ENCODE measurements at regions not wholly inside any gene's neighbourhood (a gene's known extent, or its start where the extent isn't known, plus 50 kb on each side); places are given as distances from the start of the nearest gene placed in this dataset.

DNA sequence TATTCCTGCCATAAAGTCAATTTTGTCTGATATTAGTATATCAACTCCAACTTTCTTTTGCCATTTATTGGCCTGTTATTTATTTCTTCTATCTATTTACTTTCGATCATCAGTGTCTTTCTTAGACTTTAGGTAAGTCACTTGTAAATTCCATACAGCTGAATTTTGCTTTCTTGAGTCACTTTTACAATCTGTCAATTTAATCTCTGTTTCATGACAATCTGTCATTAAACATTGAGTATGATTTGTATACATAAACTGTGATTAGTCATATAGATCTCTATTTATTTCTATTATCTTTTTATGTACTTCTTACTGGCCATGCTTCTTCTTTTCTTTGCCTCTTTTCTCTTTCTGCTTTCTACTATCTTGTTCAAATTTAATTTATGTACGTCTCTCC lies 160.1 kb downstream of the TMA16 start:
- H3K4me1 Mint-ChIP-seq = peaks cover 4% of the 10 kb centered on the region
- no peak overlapping the region for H3K27ac Mint-ChIP-seq
- ChIA-PET CTCF (no interaction called here), POLR2A (no interaction called here)
- no peak for TF ChIP-seq TP53 (CRISPR knock-in tag; IDR thresholded peaks at IDR 0.05)
- TF ChIP-seq SOX15 (CRISPR knock-in tag; IDR thresholded peaks at IDR 0.05) = no peak
- TF ChIP-seq ZNF121 (CRISPR knock-in tag; IDR thresholded peaks at IDR 0.05) = no peak
- TF ChIP-seq, protein P1, sequence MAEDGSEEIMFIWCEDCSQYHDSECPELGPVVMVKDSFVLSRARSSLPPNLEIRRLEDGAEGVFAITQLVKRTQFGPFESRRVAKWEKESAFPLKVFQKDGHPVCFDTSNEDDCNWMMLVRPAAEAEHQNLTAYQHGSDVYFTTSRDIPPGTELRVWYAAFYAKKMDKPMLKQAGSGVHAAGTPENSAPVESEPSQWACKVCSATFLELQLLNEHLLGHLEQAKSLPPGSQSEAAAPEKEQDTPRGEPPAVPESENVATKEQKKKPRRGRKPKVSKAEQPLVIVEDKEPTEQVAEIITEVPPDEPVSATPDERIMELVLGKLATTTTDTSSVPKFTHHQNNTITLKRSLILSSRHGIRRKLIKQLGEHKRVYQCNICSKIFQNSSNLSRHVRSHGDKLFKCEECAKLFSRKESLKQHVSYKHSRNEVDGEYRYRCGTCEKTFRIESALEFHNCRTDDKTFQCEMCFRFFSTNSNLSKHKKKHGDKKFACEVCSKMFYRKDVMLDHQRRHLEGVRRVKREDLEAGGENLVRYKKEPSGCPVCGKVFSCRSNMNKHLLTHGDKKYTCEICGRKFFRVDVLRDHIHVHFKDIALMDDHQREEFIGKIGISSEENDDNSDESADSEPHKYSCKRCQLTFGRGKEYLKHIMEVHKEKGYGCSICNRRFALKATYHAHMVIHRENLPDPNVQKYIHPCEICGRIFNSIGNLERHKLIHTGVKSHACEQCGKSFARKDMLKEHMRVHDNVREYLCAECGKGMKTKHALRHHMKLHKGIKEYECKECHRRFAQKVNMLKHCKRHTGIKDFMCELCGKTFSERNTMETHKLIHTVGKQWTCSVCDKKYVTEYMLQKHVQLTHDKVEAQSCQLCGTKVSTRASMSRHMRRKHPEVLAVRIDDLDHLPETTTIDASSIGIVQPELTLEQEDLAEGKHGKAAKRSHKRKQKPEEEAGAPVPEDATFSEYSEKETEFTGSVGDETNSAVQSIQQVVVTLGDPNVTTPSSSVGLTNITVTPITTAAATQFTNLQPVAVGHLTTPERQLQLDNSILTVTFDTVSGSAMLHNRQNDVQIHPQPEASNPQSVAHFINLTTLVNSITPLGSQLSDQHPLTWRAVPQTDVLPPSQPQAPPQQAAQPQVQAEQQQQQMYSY (CRISPR knock-in tag; IDR thresholded peaks at IDR 0.05) = no peak
- no peak for TF ChIP-seq JAZF1 (CRISPR knock-in tag; IDR thresholded peaks at IDR 0.05)
- no peak for TF ChIP-seq CBFB (CRISPR knock-in tag; IDR thresholded peaks at IDR 0.05; ENCODE audit: low read depth)
- no peak for TF ChIP-seq ESRRA (CRISPR knock-in tag; IDR thresholded peaks at IDR 0.05; ENCODE audit: borderline replicate concordance)
- no peak for TF ChIP-seq NFE2L1 (CRISPR knock-in tag; IDR thresholded peaks at IDR 0.05)
- TF ChIP-seq, protein P2, sequence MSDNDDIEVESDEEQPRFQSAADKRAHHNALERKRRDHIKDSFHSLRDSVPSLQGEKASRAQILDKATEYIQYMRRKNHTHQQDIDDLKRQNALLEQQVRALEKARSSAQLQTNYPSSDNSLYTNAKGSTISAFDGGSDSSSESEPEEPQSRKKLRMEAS (CRISPR knock-in tag; IDR thresholded peaks at IDR 0.05) = no peak
- TF ChIP-seq, protein P3, sequence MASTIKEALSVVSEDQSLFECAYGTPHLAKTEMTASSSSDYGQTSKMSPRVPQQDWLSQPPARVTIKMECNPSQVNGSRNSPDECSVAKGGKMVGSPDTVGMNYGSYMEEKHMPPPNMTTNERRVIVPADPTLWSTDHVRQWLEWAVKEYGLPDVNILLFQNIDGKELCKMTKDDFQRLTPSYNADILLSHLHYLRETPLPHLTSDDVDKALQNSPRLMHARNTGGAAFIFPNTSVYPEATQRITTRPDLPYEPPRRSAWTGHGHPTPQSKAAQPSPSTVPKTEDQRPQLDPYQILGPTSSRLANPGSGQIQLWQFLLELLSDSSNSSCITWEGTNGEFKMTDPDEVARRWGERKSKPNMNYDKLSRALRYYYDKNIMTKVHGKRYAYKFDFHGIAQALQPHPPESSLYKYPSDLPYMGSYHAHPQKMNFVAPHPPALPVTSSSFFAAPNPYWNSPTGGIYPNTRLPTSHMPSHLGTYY (CRISPR knock-in tag; IDR thresholded peaks at IDR 0.05) = no peak
- TF ChIP-seq, protein P4, sequence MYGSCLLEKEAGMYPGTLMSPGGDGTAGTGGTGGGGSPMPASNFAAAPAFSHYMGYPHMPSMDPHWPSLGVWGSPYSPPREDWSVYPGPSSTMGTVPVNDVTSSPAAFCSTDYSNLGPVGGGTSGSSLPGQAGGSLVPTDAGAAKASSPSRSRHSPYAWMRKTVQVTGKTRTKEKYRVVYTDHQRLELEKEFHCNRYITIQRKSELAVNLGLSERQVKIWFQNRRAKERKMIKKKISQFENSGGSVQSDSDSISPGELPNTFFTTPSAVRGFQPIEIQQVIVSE (CRISPR knock-in tag; IDR thresholded peaks at IDR 0.05; ENCODE audit: borderline replicate concordance) = no peak
- TF ChIP-seq, protein P5, sequence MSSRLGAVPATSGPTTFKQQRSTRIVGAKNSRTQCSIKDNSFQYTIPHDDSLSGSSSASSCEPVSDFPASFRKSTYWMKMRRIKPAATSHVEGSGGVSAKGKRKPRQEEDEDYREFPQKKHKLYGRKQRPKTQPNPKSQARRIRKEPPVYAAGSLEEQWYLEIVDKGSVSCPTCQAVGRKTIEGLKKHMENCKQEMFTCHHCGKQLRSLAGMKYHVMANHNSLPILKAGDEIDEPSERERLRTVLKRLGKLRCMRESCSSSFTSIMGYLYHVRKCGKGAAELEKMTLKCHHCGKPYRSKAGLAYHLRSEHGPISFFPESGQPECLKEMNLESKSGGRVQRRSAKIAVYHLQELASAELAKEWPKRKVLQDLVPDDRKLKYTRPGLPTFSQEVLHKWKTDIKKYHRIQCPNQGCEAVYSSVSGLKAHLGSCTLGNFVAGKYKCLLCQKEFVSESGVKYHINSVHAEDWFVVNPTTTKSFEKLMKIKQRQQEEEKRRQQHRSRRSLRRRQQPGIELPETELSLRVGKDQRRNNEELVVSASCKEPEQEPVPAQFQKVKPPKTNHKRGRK (CRISPR knock-in tag; IDR thresholded peaks at IDR 0.05; ENCODE audit: borderline replicate concordance) = no peak
- TF ChIP-seq ELF4 (CRISPR knock-in tag; IDR thresholded peaks at IDR 0.05; ENCODE audit: low read depth) = no peak
- no peak for TF ChIP-seq GABPB1 (CRISPR knock-in tag; IDR thresholded peaks at IDR 0.05)
- TF ChIP-seq SP1 (CRISPR knock-in tag; conservative IDR thresholded peaks at IDR 0.05) = no peak
- peaks cover 32% of the 10 kb centered on the region for H3K9me3 Mint-ChIP-seq
- H3K36me3 Mint-ChIP-seq = no peaks in the 10 kb centered on the region
- no peaks in the 10 kb centered on the region for H3K27me3 Mint-ChIP-seq (ENCODE audit: low read depth)
- ATAC-seq = no peak
- no peak for DNase-seq (ENCODE audit: low spot score)
- no peak overlapping the region for H3K4me3 Mint-ChIP-seq

DNA sequence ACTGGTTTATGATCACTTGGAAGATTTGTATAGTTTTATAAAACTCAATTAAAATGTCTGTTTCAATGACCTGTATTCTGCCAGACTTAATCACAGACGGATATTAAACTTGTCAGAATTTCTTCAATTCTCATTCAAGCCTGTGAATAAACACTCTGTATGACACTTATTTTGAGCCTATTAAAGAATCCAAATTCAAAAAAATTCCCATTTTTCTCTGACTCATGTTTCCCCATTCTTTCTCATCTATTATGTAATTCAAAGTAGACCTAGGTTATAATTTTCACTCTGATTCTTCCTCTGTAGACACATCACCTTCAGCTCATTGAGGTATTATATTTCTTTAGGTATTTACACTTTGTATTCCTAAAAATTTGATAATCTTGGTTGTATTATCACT lies 166.1 kb downstream of the TMA16 start:
- Mint-ChIP-seq H3K4me3 (no peak overlapping the region), H3K4me1 (no peaks in the 10 kb centered on the region), H3K27me3 (ENCODE audit: low read depth) (no peaks in the 10 kb centered on the region), H3K27ac (no peak overlapping the region), H3K36me3 (no peaks in the 10 kb centered on the region), H3K9me3 (peaks cover 34% of the 10 kb centered on the region)
- DNase-seq (ENCODE audit: low spot score) (no peak), ATAC-seq (no peak)
- CTCF ChIA-PET = no interaction called here
- TF ChIP-seq, protein P6, sequence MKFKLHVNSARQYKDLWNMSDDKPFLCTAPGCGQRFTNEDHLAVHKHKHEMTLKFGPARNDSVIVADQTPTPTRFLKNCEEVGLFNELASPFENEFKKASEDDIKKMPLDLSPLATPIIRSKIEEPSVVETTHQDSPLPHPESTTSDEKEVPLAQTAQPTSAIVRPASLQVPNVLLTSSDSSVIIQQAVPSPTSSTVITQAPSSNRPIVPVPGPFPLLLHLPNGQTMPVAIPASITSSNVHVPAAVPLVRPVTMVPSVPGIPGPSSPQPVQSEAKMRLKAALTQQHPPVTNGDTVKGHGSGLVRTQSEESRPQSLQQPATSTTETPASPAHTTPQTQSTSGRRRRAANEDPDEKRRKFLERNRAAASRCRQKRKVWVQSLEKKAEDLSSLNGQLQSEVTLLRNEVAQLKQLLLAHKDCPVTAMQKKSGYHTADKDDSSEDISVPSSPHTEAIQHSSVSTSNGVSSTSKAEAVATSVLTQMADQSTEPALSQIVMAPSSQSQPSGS (CRISPR knock-in tag; IDR thresholded peaks at IDR 0.05; ENCODE audit: borderline replicate concordance, low read depth) = no peak
- no peak for TF ChIP-seq NR2C2 (CRISPR knock-in tag; IDR thresholded peaks at IDR 0.05)
- POLR2A ChIA-PET = no interaction called here

Measured in WTC11 (cell line).